ENCODE measurements at regions not wholly inside any gene's neighbourhood (a gene's known extent, or its start where the extent isn't known, plus 50 kb on each side); places are given as distances from the start of the nearest gene placed in this dataset.
A peak's percentile ranks its signal among the peaks of the same experiment; 100 is the strongest.

DNA sequence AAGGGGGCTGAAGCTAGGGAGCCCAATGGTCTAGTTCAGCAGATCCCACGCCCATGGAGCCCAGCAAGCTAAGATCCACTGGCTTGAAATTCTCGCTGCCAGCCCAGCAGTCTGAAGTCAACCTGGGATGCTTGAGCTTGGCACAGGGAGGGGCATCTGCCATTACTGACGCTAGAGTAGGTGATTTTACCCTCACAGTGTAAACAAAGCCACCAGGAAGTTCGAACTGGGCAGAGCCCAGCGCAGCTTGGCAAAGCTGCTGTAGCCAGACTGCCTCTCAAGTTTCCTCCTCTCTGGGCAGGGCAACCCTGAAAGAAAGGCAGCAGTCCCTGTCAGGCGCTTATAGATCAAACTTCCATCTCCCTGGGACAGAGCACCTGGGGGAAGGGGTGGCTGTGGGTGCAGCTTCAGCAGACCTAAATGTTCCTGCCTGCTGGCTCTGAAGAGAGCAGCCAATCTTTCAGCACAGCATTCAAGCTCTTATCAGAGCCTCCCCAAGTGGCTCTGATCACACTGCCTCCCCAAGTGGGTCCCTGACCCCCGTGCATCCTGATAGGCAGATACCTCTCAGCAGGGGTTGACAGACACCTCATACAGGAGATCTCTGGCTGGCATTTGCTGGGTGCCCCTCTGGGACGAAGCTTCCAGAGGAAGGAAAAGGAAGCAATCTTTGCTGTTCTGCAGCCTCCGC is 167.8 kb downstream of the CCDC71L start:
- FAIRE-seq (no peak), DNase-seq (ENCODE audit: insufficient read length, low spot score) (no peak)
- TF ChIP-seq POLR2AphosphoS5 (IDR thresholded peaks at IDR 0.05; ENCODE audit: low read depth, low read length) (no peak), PAX5 (IDR thresholded peaks at IDR 0.05; ENCODE audit: insufficient read depth, low read length, severe bottlenecking) (no peak), POLR2A (IDR thresholded peaks at IDR 0.05; ENCODE audit: low read depth, low read length) (no peak), POU2F2 (IDR thresholded peaks at IDR 0.05; ENCODE audit: low read depth, low read length) (no peak), TAF1 (IDR thresholded peaks at IDR 0.05; ENCODE audit: low read depth, low read length) (no peak), SPI1 (IDR thresholded peaks at IDR 0.05; ENCODE audit: low read depth, low read length) (no peak)

- no peak for DNase-seq (ENCODE audit: insufficient read length, low spot score)
- FAIRE-seq = no peak
- no peak for TF ChIP-seq POU2F2 (IDR thresholded peaks at IDR 0.05; ENCODE audit: low read depth, low read length)
- no peak for TF ChIP-seq POLR2A (IDR thresholded peaks at IDR 0.05; ENCODE audit: low read depth, low read length)
- TF ChIP-seq POLR2AphosphoS5 (IDR thresholded peaks at IDR 0.05; ENCODE audit: low read depth, low read length) = no peak
- no peak for TF ChIP-seq TAF1 (IDR thresholded peaks at IDR 0.05; ENCODE audit: low read depth, low read length)
- TF ChIP-seq PAX5 (IDR thresholded peaks at IDR 0.05; ENCODE audit: insufficient read depth, low read length, severe bottlenecking) = no peak
- no peak for TF ChIP-seq SPI1 (IDR thresholded peaks at IDR 0.05; ENCODE audit: low read depth, low read length)
Observed at GRCh38 chr7:106488465-106488864, 172.5 kb downstream of the CCDC71L start.

- no peak for FAIRE-seq
- TF ChIP-seq POU2F2 (IDR thresholded peaks at IDR 0.05; ENCODE audit: low read depth, low read length) (no peak), POLR2A (IDR thresholded peaks at IDR 0.05; ENCODE audit: low read depth, low read length) (no peak), TAF1 (IDR thresholded peaks at IDR 0.05; ENCODE audit: low read depth, low read length) (no peak), SPI1 (IDR thresholded peaks at IDR 0.05; ENCODE audit: low read depth, low read length) (no peak), PAX5 (IDR thresholded peaks at IDR 0.05; ENCODE audit: insufficient read depth, low read length, severe bottlenecking) (no peak), POLR2AphosphoS5 (IDR thresholded peaks at IDR 0.05; ENCODE audit: low read depth, low read length) (no peak)
- no peak for DNase-seq (ENCODE audit: insufficient read length, low spot score)
Observed at GRCh38 chr7:106487892-106488291, 173.1 kb downstream of the CCDC71L start.

GRCh38 chr7:106486331-106486730 is 174.6 kb downstream of the CCDC71L start:
- TF ChIP-seq TAF1 (IDR thresholded peaks at IDR 0.05; ENCODE audit: low read depth, low read length) (no peak), POLR2A (IDR thresholded peaks at IDR 0.05; ENCODE audit: low read depth, low read length) (no peak), POLR2AphosphoS5 (IDR thresholded peaks at IDR 0.05; ENCODE audit: low read depth, low read length) (no peak), PAX5 (IDR thresholded peaks at IDR 0.05; ENCODE audit: insufficient read depth, low read length, severe bottlenecking) (no peak), SPI1 (IDR thresholded peaks at IDR 0.05; ENCODE audit: low read depth, low read length) (no peak), POU2F2 (IDR thresholded peaks at IDR 0.05; ENCODE audit: low read depth, low read length) (no peak)
- no peak for FAIRE-seq
- no peak for DNase-seq (ENCODE audit: insufficient read length, low spot score)

DNA sequence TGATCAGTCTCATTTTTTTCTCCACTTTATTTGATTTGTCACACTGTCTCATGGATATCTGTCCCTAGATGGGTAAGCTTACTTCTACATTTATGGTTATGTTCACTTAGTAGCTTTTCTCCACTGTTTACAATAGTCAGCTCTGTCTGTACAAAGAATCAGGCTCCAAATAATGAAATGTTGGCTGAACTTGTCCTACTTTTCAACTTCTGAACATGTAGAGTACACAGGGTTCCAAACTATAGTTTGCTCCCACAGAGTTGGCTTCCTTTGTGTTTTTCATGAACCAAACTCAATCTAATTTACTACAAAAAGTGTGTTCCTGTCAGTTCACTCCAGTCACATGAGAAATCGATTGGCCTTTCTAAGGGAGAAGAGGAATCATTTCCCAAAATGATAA is 175.0 kb downstream of the CCDC71L start:
- DNase-seq (ENCODE audit: insufficient read length, low spot score) (no peak), FAIRE-seq (no peak)
- TF ChIP-seq POLR2AphosphoS5 (IDR thresholded peaks at IDR 0.05; ENCODE audit: low read depth, low read length) (no peak), TAF1 (IDR thresholded peaks at IDR 0.05; ENCODE audit: low read depth, low read length) (no peak), POLR2A (IDR thresholded peaks at IDR 0.05; ENCODE audit: low read depth, low read length) (no peak), PAX5 (IDR thresholded peaks at IDR 0.05; ENCODE audit: insufficient read depth, low read length, severe bottlenecking) (no peak), SPI1 (IDR thresholded peaks at IDR 0.05; ENCODE audit: low read depth, low read length) (no peak), POU2F2 (IDR thresholded peaks at IDR 0.05; ENCODE audit: low read depth, low read length) (no peak)

- no peak for TF ChIP-seq PAX5 (IDR thresholded peaks at IDR 0.05; ENCODE audit: insufficient read depth, low read length, severe bottlenecking)
- TF ChIP-seq TAF1 (IDR thresholded peaks at IDR 0.05; ENCODE audit: low read depth, low read length) = no peak
- TF ChIP-seq POLR2A (IDR thresholded peaks at IDR 0.05; ENCODE audit: low read depth, low read length) = no peak
- no peak for TF ChIP-seq POLR2AphosphoS5 (IDR thresholded peaks at IDR 0.05; ENCODE audit: low read depth, low read length)
- no peak for TF ChIP-seq SPI1 (IDR thresholded peaks at IDR 0.05; ENCODE audit: low read depth, low read length)
- TF ChIP-seq POU2F2 (IDR thresholded peaks at IDR 0.05; ENCODE audit: low read depth, low read length) = no peak
- DNase-seq (ENCODE audit: insufficient read length, low spot score) (no peak), FAIRE-seq (peak; percentile 85)
Observed at GRCh38 chr7:106485031-106485551, 175.9 kb downstream of the CCDC71L start.

GRCh38 chr7:106484562-106484961 is 176.4 kb downstream of the CCDC71L start:
- peak; percentile 31 for FAIRE-seq
- no peak for TF ChIP-seq POLR2A (IDR thresholded peaks at IDR 0.05; ENCODE audit: low read depth, low read length)
- TF ChIP-seq PAX5 (IDR thresholded peaks at IDR 0.05; ENCODE audit: insufficient read depth, low read length, severe bottlenecking) = no peak
- no peak for TF ChIP-seq TAF1 (IDR thresholded peaks at IDR 0.05; ENCODE audit: low read depth, low read length)
- no peak for TF ChIP-seq SPI1 (IDR thresholded peaks at IDR 0.05; ENCODE audit: low read depth, low read length)
- no peak for TF ChIP-seq POLR2AphosphoS5 (IDR thresholded peaks at IDR 0.05; ENCODE audit: low read depth, low read length)
- no peak for TF ChIP-seq POU2F2 (IDR thresholded peaks at IDR 0.05; ENCODE audit: low read depth, low read length)
- no peak for DNase-seq (ENCODE audit: insufficient read length, low spot score)

GRCh38 chr7:106482091-106482490 is 178.9 kb downstream of the CCDC71L start:
- FAIRE-seq = no peak
- no peak for TF ChIP-seq PAX5 (IDR thresholded peaks at IDR 0.05; ENCODE audit: insufficient read depth, low read length, severe bottlenecking)
- no peak for TF ChIP-seq POLR2AphosphoS5 (IDR thresholded peaks at IDR 0.05; ENCODE audit: low read depth, low read length)
- TF ChIP-seq TAF1 (IDR thresholded peaks at IDR 0.05; ENCODE audit: low read depth, low read length) = no peak
- TF ChIP-seq POLR2A (IDR thresholded peaks at IDR 0.05; ENCODE audit: low read depth, low read length) = no peak
- TF ChIP-seq SPI1 (IDR thresholded peaks at IDR 0.05; ENCODE audit: low read depth, low read length) = no peak
- no peak for TF ChIP-seq POU2F2 (IDR thresholded peaks at IDR 0.05; ENCODE audit: low read depth, low read length)
- DNase-seq (ENCODE audit: insufficient read length, low spot score) = no peak

DNA sequence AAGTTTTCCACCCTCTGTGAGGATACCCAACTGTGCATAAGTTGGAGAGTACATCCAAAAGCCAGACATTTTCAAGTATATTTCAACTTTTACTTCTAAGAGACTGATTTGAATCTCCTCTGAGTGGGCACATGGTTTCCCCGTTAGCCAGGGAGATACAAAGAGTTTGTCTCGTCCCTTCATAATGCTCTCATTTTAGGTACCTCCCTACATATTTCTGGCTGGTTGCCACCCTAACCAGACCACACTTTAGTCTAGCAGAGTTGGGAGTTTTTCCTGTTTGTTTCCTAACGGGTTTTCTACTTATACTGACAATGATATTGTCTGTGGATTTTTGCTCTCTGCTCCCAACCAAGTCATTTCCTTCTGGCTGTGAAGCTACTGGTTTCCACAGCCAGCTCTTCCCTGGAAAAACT is 180.3 kb downstream of the CCDC71L start:
- FAIRE-seq = no peak
- no peak for DNase-seq (ENCODE audit: insufficient read length, low spot score)
- TF ChIP-seq POLR2A (IDR thresholded peaks at IDR 0.05; ENCODE audit: low read depth, low read length) (no peak), POU2F2 (IDR thresholded peaks at IDR 0.05; ENCODE audit: low read depth, low read length) (no peak), POLR2AphosphoS5 (IDR thresholded peaks at IDR 0.05; ENCODE audit: low read depth, low read length) (no peak), SPI1 (IDR thresholded peaks at IDR 0.05; ENCODE audit: low read depth, low read length) (no peak), TAF1 (IDR thresholded peaks at IDR 0.05; ENCODE audit: low read depth, low read length) (no peak)

All from GM12891 (cell line).